C4-2B (cell line): ENCODE measurements at regions not wholly inside any gene's neighbourhood (a gene's known extent, or its start where the extent isn't known, plus 50 kb on each side); places are given as distances from the start of the nearest gene placed in this dataset.

Experiments used
- ZFX ChIP-seq: fragments of 450-650 bp; IDR thresholded peaks from 2 replicates; pipeline ENCODE4 v1.6.1; 2017
- TF ChIP-seq, protein P1 (sequence below): fragments of 450-650 bp; conservative IDR thresholded peaks from 2 replicates; pipeline ENCODE4 v1.5.1; 2017; ENCODE audit warnings: mild to moderate bottlenecking

GRCh38 chr13:105984236-105984635 lies 551.2 kb downstream of the EFNB2 start:
- TF ChIP-seq, protein P1, sequence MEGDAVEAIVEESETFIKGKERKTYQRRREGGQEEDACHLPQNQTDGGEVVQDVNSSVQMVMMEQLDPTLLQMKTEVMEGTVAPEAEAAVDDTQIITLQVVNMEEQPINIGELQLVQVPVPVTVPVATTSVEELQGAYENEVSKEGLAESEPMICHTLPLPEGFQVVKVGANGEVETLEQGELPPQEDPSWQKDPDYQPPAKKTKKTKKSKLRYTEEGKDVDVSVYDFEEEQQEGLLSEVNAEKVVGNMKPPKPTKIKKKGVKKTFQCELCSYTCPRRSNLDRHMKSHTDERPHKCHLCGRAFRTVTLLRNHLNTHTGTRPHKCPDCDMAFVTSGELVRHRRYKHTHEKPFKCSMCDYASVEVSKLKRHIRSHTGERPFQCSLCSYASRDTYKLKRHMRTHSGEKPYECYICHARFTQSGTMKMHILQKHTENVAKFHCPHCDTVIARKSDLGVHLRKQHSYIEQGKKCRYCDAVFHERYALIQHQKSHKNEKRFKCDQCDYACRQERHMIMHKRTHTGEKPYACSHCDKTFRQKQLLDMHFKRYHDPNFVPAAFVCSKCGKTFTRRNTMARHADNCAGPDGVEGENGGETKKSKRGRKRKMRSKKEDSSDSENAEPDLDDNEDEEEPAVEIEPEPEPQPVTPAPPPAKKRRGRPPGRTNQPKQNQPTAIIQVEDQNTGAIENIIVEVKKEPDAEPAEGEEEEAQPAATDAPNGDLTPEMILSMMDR: no peak
- TF ChIP-seq ZFX: no peak
